HCT116 (cell line): ENCODE measurements at regions not wholly inside any gene's neighbourhood (a gene's known extent, or its start where the extent isn't known, plus 50 kb on each side); places are given as distances from the start of the nearest gene placed in this dataset.

Experiments
- ATAC-seq: fragments of 200-7000 bp; cut with Tn5 transposase; 2 replicates; pipeline ENCODE4 v1.9.1; 2020; ENCODE audit warnings: mild to moderate bottlenecking, moderate library complexity
- BruUV-seq: library from RNA; stranded (reverse); fragments of 400-500 nt; replicated peaks from 2 replicates; lab custom pipeline; 2021; lab: Mats Ljungman, UMichigan
- CTCF ChIA-PET: fragments of 300-600 bp; sonication (Branson Sonifier 250); formaldehyde crosslinking; loops from one replicate; lab custom pipeline; 2021; ENCODE audit warnings: antibody characterized with exemption; lab: Charles Lee
- POLR2A ChIA-PET: fragments of 300-600, 350-600 bp; sonication (Branson Sonifier 250); formaldehyde crosslinking; loops from one replicate; lab custom pipeline; 2021; ENCODE audit warnings: antibody characterized with exemption; lab: Charles Lee
- RAD21 ChIA-PET, 2 experiments: fragments of 300-600 bp; sonication (Branson Sonifier 250); formaldehyde crosslinking; loops; one replicate each; lab custom pipeline; 2023; ENCODE audit warnings: low total read pairs in 2 of 2; ENCODE audit not compliant: uncharacterized antibody in 2 of 2, unreplicated experiment in 2 of 2, low non-redundant PET in 1 of 2; lab: Charles Lee
- DNase-seq: peaks from one replicate; pipeline ENCODE4 v3.0.0-alpha.2; 2010; ENCODE audit warnings: low read depth, low spot score
- H2AFZ ChIP-seq: fragments of 200-600 bp; shearing (Covaris generic), sonication (generic); 2 replicates; pipeline ENCODE4 v1.6.1; 2017; ENCODE audit warnings: low read depth, mixed run types, mixed read lengths, antibody characterized with exemption, low read length; ENCODE audit not compliant: poor library complexity, severe bottlenecking
- H3K27ac ChIP-seq: 2 replicates; pipeline ENCODE4 v1.5.1; 2012; ENCODE audit warnings: low read depth, low read length
- H3K27me3 ChIP-seq: fragments of 200-600 bp; sonication (generic); 2 replicates; pipeline ENCODE4 v1.6.1; 2016; ENCODE audit warnings: mixed run types, low read length, mixed read lengths; ENCODE audit not compliant: insufficient read depth
- H3K36me3 ChIP-seq, 2 experiments: fragments of 200-500 bp in 1 of 2; fragments of 200-600 bp in 1 of 2; sonication (Bioruptor generic) in 1 of 2; sonication (generic) in 1 of 2; 2 replicates each; pipeline versions ENCODE4 v1.5.1 to v1.6.1; 2014 to 2016; ENCODE audit warnings: low read length in 2 of 2, inconsistent platforms in 1 of 2, mixed read lengths in 1 of 2, mixed run types in 1 of 2; ENCODE audit not compliant: insufficient read depth in 2 of 2, control insufficient read depth in 1 of 2
- H3K4me1 ChIP-seq, 2 experiments: fragments of 200-600 bp in 1 of 2; sonication (generic) in 1 of 2; 2 replicates each; pipeline versions ENCODE4 v1.5.1 to v1.6.1; 2012 to 2017; ENCODE audit warnings: low read length in 2 of 2, inconsistent platforms in 1 of 2, mild to moderate bottlenecking in 1 of 2, mixed read lengths in 1 of 2, mixed run types in 1 of 2, moderate library complexity in 1 of 2; ENCODE audit not compliant: insufficient read depth in 2 of 2, control insufficient read depth in 1 of 2
- H3K4me2 ChIP-seq: fragments of 200-600 bp; sonication (generic); 2 replicates; pipeline ENCODE4 v1.6.1; 2017; ENCODE audit warnings: mixed run types, low read length, mixed read lengths
- H3K4me3 ChIP-seq, 2 experiments: fragments of 200-600 bp in 1 of 2; sonication (generic) in 1 of 2; replicated peaks in 1 of 2; 2 replicates each; pipeline ENCODE4 v1.5.1; 2011 to 2016; ENCODE audit warnings: low read length in 2 of 2, control low read depth in 1 of 2, low read depth in 1 of 2, mild to moderate bottlenecking in 1 of 2, mixed read lengths in 1 of 2, mixed run types in 1 of 2
- H3K79me2 ChIP-seq: fragments of 200-600 bp; sonication (generic); 2 replicates; pipeline ENCODE4 v1.6.1; 2017; ENCODE audit warnings: mild to moderate bottlenecking, mixed run types, low read length, moderate library complexity, mixed read lengths; ENCODE audit not compliant: insufficient read depth
- H3K9ac ChIP-seq: fragments of 200-600 bp; sonication (generic); 2 replicates; pipeline ENCODE4 v1.6.1; 2016; ENCODE audit warnings: low read length, mixed read lengths
- H3K9me2 ChIP-seq: fragments of 200-600 bp; sonication (generic), shearing (Covaris generic); 2 replicates; pipeline ENCODE4 v1.6.1; 2017; ENCODE audit warnings: mixed run types, mild to moderate bottlenecking, moderate library complexity; ENCODE audit not compliant: insufficient read depth
- H3K9me3 ChIP-seq, 2 experiments: fragments of 200-500 bp in 1 of 2; fragments of 200-600 bp in 1 of 2; sonication (Bioruptor generic) in 1 of 2; sonication (generic) in 1 of 2; 2 replicates each; pipeline ENCODE4 v1.6.1; 2014 to 2017; ENCODE audit warnings: low read length in 2 of 2, mixed read lengths in 2 of 2, inconsistent platforms in 1 of 2, low read depth in 1 of 2, mild to moderate bottlenecking in 1 of 2, mixed run types in 1 of 2, moderate library complexity in 1 of 2; ENCODE audit not compliant: control insufficient read depth in 1 of 2, insufficient read depth in 1 of 2
- H4K20me1 ChIP-seq: fragments of 200-600 bp; sonication (generic), shearing (Covaris generic); 2 replicates; pipeline ENCODE4 v1.6.1; 2017; ENCODE audit warnings: mixed run types, mild to moderate bottlenecking, moderate library complexity; ENCODE audit not compliant: insufficient read depth
- CBX3 ChIP-seq: IDR thresholded peaks from 2 replicates; pipeline ENCODE4 v1.6.1; 2012; ENCODE audit warnings: low read depth
- CEBPB ChIP-seq: IDR thresholded peaks from 2 replicates; pipeline ENCODE4 v1.6.1; 2012; ENCODE audit warnings: low read depth
- EGR1 ChIP-seq: IDR thresholded peaks from 2 replicates; pipeline ENCODE4 v1.6.1; 2012; ENCODE audit warnings: low read depth
- ELF1 ChIP-seq: IDR thresholded peaks from 2 replicates; pipeline ENCODE4 v1.6.1; 2012; ENCODE audit warnings: low read depth, borderline replicate concordance
- EZH2 ChIP-seq: fragments of 200-600 bp; sonication (generic); IDR thresholded peaks from 2 replicates; pipeline ENCODE4 v1.6.1; 2017; ENCODE audit warnings: antibody characterized with exemption, mixed run types
- FOSL1 ChIP-seq: IDR thresholded peaks from 2 replicates; pipeline ENCODE4 v1.6.1; 2012; ENCODE audit warnings: low read depth
- JUND ChIP-seq: IDR thresholded peaks from 2 replicates; pipeline ENCODE4 v1.6.1; 2012
- POLR2AphosphoS5 ChIP-seq: IDR thresholded peaks from 2 replicates; pipeline ENCODE4 v1.6.1; 2011; ENCODE audit warnings: mild to moderate bottlenecking, low read depth, low read length, moderate library complexity
- SRF ChIP-seq: IDR thresholded peaks from 2 replicates; pipeline ENCODE4 v1.6.1; 2012; ENCODE audit warnings: low read depth
- ZFX ChIP-seq: fragments of 450-650 bp; IDR thresholded peaks from 2 replicates; pipeline ENCODE4 v1.6.1; 2017
- intact Hi-C: fragments of 100-400 bp; cut with micrococcal nuclease; formaldehyde crosslinking; loops from 2 replicates; pipeline ENCODE4 v1.10.0; 2022
- TF ChIP-seq, protein P1 (sequence below): IDR thresholded peaks from 2 replicates; pipeline ENCODE4 v1.6.1; 2012
- TF ChIP-seq, protein P2 (sequence below), 3 experiments: fragments of 200-600 bp in 1 of 3; sonication (generic) in 1 of 3; IDR thresholded peaks in 2 of 3; conservative IDR thresholded peaks in 1 of 3; 2 replicates each; pipeline ENCODE4 v1.5.1; 2012 to 2017; ENCODE audit warnings: low read depth in 2 of 3, low read length in 2 of 3, antibody characterized with exemption in 1 of 3, borderline replicate concordance in 1 of 3, control low read depth in 1 of 3, mild to moderate bottlenecking in 1 of 3, mixed read lengths in 1 of 3, mixed run types in 1 of 3, moderate library complexity in 1 of 3; ENCODE audit not compliant: insufficient read depth in 1 of 3
- TF ChIP-seq, protein P3 (sequence below): IDR thresholded peaks from 2 replicates; pipeline ENCODE4 v1.6.1; 2011; ENCODE audit warnings: mild to moderate bottlenecking, low read length, moderate library complexity; ENCODE audit not compliant: insufficient replicate concordance; ENCODE audit errors: extremely low read depth
- TF ChIP-seq, protein P4 (sequence below): IDR thresholded peaks from 2 replicates; pipeline ENCODE4 v1.6.1; 2012

- H4K20me1 ChIP-seq = no peaks in the 10 kb centered on the region
- no peaks in the 10 kb centered on the region for H3K9me3 ChIP-seq
- no peaks in the 10 kb centered on the region for H3K36me3 ChIP-seq
- no peaks in the 10 kb centered on the region for H3K27me3 ChIP-seq
- no peak overlapping the region for H3K4me2 ChIP-seq
- no peak overlapping the region for H3K9ac ChIP-seq
- RAD21 ChIA-PET = no interaction called here
- no peaks in the 10 kb centered on the region for H3K4me1 ChIP-seq
- H3K79me2 ChIP-seq = no peaks in the 10 kb centered on the region
- CTCF ChIA-PET = no interaction called here
- no TSS peak for BruUV-seq
- H2AFZ ChIP-seq = no peak overlapping the region
- H3K27ac ChIP-seq = no peak overlapping the region
- TF ChIP-seq FOSL1 = no peak
- intact Hi-C loops = no loop called here
- no peak overlapping the region for H3K4me3 ChIP-seq
- DNase-seq (no peak), ATAC-seq (no peak)
- H3K9me2 ChIP-seq = no peaks in the 10 kb centered on the region
- POLR2A ChIA-PET = no interaction called here
Observed at GRCh38 chr13:109945206-109945960, 159.0 kb upstream of the IRS2 start.

- Histone ChIP-seq H3K9me3 (no peaks in the 10 kb centered on the region), H3K9ac (no peak overlapping the region), H3K79me2 (no peaks in the 10 kb centered on the region), H3K4me1 (no peaks in the 10 kb centered on the region), H3K27ac (no peak overlapping the region), H3K4me2 (no peak overlapping the region), H3K36me3 (no peaks in the 10 kb centered on the region), H3K4me3 (no peak overlapping the region), H2AFZ (no peak overlapping the region), H3K27me3 (no peaks in the 10 kb centered on the region), H3K9me2 (no peaks in the 10 kb centered on the region), H4K20me1 (no peaks in the 10 kb centered on the region)
- DNase-seq (no peak), ATAC-seq (no peak)
- intact Hi-C loops = no loop called here
- ChIA-PET POLR2A (no interaction called here), CTCF (no interaction called here), RAD21 (no interaction called here)
- BruUV-seq = no TSS peak
- TF ChIP-seq EZH2 (no peak), POLR2AphosphoS5 (no peak), SRF (no peak), CEBPB (no peak), EGR1 (no peak), FOSL1 (no peak), JUND (no peak), ZFX (no peak), CBX3 (no peak), ELF1 (no peak)
- TF ChIP-seq, protein P1, sequence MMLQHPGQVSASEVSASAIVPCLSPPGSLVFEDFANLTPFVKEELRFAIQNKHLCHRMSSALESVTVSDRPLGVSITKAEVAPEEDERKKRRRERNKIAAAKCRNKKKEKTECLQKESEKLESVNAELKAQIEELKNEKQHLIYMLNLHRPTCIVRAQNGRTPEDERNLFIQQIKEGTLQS = no peak
- TF ChIP-seq, protein P2, sequence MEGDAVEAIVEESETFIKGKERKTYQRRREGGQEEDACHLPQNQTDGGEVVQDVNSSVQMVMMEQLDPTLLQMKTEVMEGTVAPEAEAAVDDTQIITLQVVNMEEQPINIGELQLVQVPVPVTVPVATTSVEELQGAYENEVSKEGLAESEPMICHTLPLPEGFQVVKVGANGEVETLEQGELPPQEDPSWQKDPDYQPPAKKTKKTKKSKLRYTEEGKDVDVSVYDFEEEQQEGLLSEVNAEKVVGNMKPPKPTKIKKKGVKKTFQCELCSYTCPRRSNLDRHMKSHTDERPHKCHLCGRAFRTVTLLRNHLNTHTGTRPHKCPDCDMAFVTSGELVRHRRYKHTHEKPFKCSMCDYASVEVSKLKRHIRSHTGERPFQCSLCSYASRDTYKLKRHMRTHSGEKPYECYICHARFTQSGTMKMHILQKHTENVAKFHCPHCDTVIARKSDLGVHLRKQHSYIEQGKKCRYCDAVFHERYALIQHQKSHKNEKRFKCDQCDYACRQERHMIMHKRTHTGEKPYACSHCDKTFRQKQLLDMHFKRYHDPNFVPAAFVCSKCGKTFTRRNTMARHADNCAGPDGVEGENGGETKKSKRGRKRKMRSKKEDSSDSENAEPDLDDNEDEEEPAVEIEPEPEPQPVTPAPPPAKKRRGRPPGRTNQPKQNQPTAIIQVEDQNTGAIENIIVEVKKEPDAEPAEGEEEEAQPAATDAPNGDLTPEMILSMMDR (IDR thresholded peaks at IDR 0.05 in 2 of 3, conservative IDR thresholded peaks at IDR 0.05 in 1 of 3; ENCODE audit: borderline replicate concordance in 1 of 3, insufficient read depth in 1 of 3, low read depth in 2 of 3, low read length in 2 of 3) = no peak
- TF ChIP-seq, protein P3, sequence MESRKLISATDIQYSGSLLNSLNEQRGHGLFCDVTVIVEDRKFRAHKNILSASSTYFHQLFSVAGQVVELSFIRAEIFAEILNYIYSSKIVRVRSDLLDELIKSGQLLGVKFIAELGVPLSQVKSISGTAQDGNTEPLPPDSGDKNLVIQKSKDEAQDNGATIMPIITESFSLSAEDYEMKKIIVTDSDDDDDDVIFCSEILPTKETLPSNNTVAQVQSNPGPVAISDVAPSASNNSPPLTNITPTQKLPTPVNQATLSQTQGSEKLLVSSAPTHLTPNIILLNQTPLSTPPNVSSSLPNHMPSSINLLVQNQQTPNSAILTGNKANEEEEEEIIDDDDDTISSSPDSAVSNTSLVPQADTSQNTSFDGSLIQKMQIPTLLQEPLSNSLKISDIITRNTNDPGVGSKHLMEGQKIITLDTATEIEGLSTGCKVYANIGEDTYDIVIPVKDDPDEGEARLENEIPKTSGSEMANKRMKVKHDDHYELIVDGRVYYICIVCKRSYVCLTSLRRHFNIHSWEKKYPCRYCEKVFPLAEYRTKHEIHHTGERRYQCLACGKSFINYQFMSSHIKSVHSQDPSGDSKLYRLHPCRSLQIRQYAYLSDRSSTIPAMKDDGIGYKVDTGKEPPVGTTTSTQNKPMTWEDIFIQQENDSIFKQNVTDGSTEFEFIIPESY = no peak
- TF ChIP-seq, protein P4, sequence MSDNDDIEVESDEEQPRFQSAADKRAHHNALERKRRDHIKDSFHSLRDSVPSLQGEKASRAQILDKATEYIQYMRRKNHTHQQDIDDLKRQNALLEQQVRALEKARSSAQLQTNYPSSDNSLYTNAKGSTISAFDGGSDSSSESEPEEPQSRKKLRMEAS = no peak
Observed at GRCh38 chr13:109941951-109942350, 155.6 kb upstream of the IRS2 start.
